DOHH2 (cell line): ENCODE measurements at regions not wholly inside any gene's neighbourhood (a gene's known extent, or its start where the extent isn't known, plus 50 kb on each side); places are given as distances from the start of the nearest gene placed in this dataset.

Experiments used
- H3F3A ChIP-seq: fragments of 200-600 bp; sonication (generic), shearing (Covaris generic); 2 replicates; pipeline ENCODE4 v1.6.0; 2016; ENCODE audit warnings: antibody characterized with exemption, mild to moderate bottlenecking; ENCODE audit not compliant: control insufficient read depth, insufficient read depth
- H3K27ac ChIP-seq: fragments of 200-600 bp; sonication (generic); 2 replicates; pipeline ENCODE4 v1.5.1; 2014; ENCODE audit warnings: low read depth, mild to moderate bottlenecking, low read length, moderate library complexity
- H3K27me3 ChIP-seq: fragments of 200-600 bp; sonication (generic); 2 replicates; pipeline ENCODE4 v1.6.1; 2014; ENCODE audit warnings: mild to moderate bottlenecking, low read length, mixed read lengths; ENCODE audit not compliant: control insufficient read depth
- H3K36me3 ChIP-seq: fragments of 200-600 bp; sonication (generic); 2 replicates; pipeline ENCODE4 v1.6.1; 2014; ENCODE audit warnings: mild to moderate bottlenecking, low read length, moderate library complexity, mixed read lengths; ENCODE audit not compliant: control insufficient read depth
- H3K4me1 ChIP-seq: fragments of 200-600 bp; sonication (generic); 2 replicates; pipeline ENCODE4 v1.6.1; 2014; ENCODE audit warnings: mild to moderate bottlenecking, low read length, mixed read lengths; ENCODE audit not compliant: control insufficient read depth
- H3K4me2 ChIP-seq: fragments of 200-600 bp; sonication (generic); 2 replicates; pipeline ENCODE4 v1.6.0; 2014; ENCODE audit warnings: mild to moderate bottlenecking, low read length, moderate library complexity
- H3K4me3 ChIP-seq: fragments of 200-600 bp; sonication (generic); 2 replicates; pipeline ENCODE4 v1.5.1; 2014; ENCODE audit warnings: mild to moderate bottlenecking, low read length, mixed read lengths
- H3K79me2 ChIP-seq: fragments of 200-600 bp; sonication (generic); 2 replicates; pipeline ENCODE4 v1.6.1; 2014; ENCODE audit warnings: mild to moderate bottlenecking, low read length, mixed read lengths; ENCODE audit not compliant: control insufficient read depth
- H3K9me2 ChIP-seq: fragments of 200-600 bp; sonication (generic); replicated peaks from 2 replicates; pipeline ENCODE4 v1.6.1; 2014; ENCODE audit warnings: mild to moderate bottlenecking, low read length, mixed read lengths; ENCODE audit not compliant: control insufficient read depth
- H3K9me3 ChIP-seq: fragments of 200-600 bp; sonication (generic); 2 replicates; pipeline ENCODE4 v1.6.1; 2014; ENCODE audit warnings: antibody characterized with exemption, low read length, mixed read lengths; ENCODE audit not compliant: control insufficient read depth, insufficient read depth
- H4K20me1 ChIP-seq: fragments of 200-600 bp; sonication (generic); 2 replicates; pipeline ENCODE4 v1.6.0; 2014; ENCODE audit warnings: low read depth, mild to moderate bottlenecking, antibody characterized with exemption, low read length, moderate library complexity; ENCODE audit not compliant: control insufficient read depth, insufficient read depth
- CTCF ChIP-seq: fragments of 200-600 bp; sonication (generic); IDR thresholded peaks from one replicate; pipeline ENCODE4 v1.5.1; 2014; ENCODE audit warnings: antibody characterized with exemption, mild to moderate bottlenecking, low read depth, low read length; ENCODE audit not compliant: poor library complexity, severe bottlenecking
- EZH2phosphoT487 ChIP-seq: fragments of 200-600 bp; sonication (generic); IDR thresholded peaks from 2 replicates; pipeline ENCODE4 v1.6.1; 2017; ENCODE audit warnings: borderline replicate concordance, mild to moderate bottlenecking, antibody characterized with exemption, low read length, moderate library complexity, mixed read lengths

- no peaks in the 10 kb centered on the region for H3K36me3 ChIP-seq
- no peaks in the 10 kb centered on the region for H3K9me3 ChIP-seq
- H3K27me3 ChIP-seq = no peaks in the 10 kb centered on the region
- H3K4me1 ChIP-seq = no peaks in the 10 kb centered on the region
- H4K20me1 ChIP-seq = no peaks in the 10 kb centered on the region
- H3K79me2 ChIP-seq = no peaks in the 10 kb centered on the region
- no peaks in the 10 kb centered on the region for H3F3A ChIP-seq
- no peak overlapping the region for H3K27ac ChIP-seq
- TF ChIP-seq CTCF = no peak
- no peak for TF ChIP-seq EZH2phosphoT487
- H3K4me2 ChIP-seq = no peak overlapping the region
- H3K9me2 ChIP-seq = no peaks in the 10 kb centered on the region
- H3K4me3 ChIP-seq = no peak overlapping the region
These were observed 310.0 kb downstream of the BTG1 start for GRCh38 chr12:91835693-91836092.

DNA sequence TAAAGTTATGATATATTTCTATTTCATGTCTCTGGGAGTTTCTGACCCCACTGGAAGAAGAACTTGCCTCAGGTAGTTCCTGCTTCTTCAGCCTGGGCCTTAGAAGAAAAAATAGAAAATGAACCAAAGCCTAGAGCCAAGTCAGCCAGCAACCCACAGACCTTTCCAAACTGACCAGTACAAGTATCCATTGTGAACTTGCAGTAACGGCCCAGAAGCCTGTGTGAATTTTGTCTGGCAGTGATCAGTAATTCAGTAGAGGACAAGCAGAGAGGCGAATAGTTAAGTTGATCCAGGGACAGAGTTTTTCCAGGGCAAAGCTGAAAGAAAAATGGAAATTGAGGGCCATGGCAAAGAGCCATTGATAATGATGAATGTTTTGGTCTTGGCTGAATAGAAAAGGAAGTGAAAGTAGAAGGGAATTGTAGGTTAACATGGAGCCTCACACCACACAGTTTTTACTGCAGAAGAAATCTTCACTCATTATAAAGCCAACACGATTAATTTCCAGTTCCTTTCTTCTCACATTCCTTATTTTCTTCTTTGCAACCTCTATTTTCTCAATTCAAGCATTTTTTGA lies 311.8 kb downstream of the BTG1 start:
- H4K20me1 ChIP-seq = no peaks in the 10 kb centered on the region
- H3K36me3 ChIP-seq = no peaks in the 10 kb centered on the region
- no peaks in the 10 kb centered on the region for H3K4me1 ChIP-seq
- no peaks in the 10 kb centered on the region for H3K27me3 ChIP-seq
- H3K4me2 ChIP-seq = no peak overlapping the region
- H3K79me2 ChIP-seq = no peaks in the 10 kb centered on the region
- TF ChIP-seq CTCF = no peak
- no peak for TF ChIP-seq EZH2phosphoT487
- no peak overlapping the region for H3K27ac ChIP-seq
- no peak overlapping the region for H3K4me3 ChIP-seq
- no peaks in the 10 kb centered on the region for H3F3A ChIP-seq
- no peaks in the 10 kb centered on the region for H3K9me2 ChIP-seq
- H3K9me3 ChIP-seq = no peaks in the 10 kb centered on the region

- no peaks in the 10 kb centered on the region for H3K4me1 ChIP-seq
- TF ChIP-seq CTCF (no peak), EZH2phosphoT487 (no peak)
- H3F3A ChIP-seq = no peaks in the 10 kb centered on the region
- H3K9me2 ChIP-seq = no peaks in the 10 kb centered on the region
- no peaks in the 10 kb centered on the region for H3K27me3 ChIP-seq
- no peaks in the 10 kb centered on the region for H3K9me3 ChIP-seq
- no peaks in the 10 kb centered on the region for H3K79me2 ChIP-seq
- H4K20me1 ChIP-seq = no peaks in the 10 kb centered on the region
- no peaks in the 10 kb centered on the region for H3K36me3 ChIP-seq
- H3K4me2 ChIP-seq = no peak overlapping the region
- no peak overlapping the region for H3K4me3 ChIP-seq
- no peak overlapping the region for H3K27ac ChIP-seq
These were observed 319.6 kb downstream of the BTG1 start for GRCh38 chr12:91825999-91826398.
